Activated naive CD8-positive, alpha-beta T cell treated with anti-CD3 and anti-CD28 coated beads for 36 hours (primary cell): ENCODE measurements at regions not wholly inside any gene's neighbourhood (a gene's known extent, or its start where the extent isn't known, plus 50 kb on each side); places are given as distances from the start of the nearest gene placed in this dataset.

Experiments used
- DNase-seq: peaks from one replicate; pipeline ENCODE4 v3.0.0; 2021
- H3K27ac Mint-ChIP-seq: one replicate; pipeline ENCODE4 v1.8.0; 2022; ENCODE audit warnings: mild to moderate bottlenecking, moderate library complexity, mixed read lengths
- H3K27me3 Mint-ChIP-seq: one replicate; pipeline ENCODE4 v1.8.0; 2022; ENCODE audit warnings: mild to moderate bottlenecking, mixed read lengths
- H3K36me3 Mint-ChIP-seq: one replicate; pipeline ENCODE4 v1.8.0; 2021; ENCODE audit warnings: mild to moderate bottlenecking, mixed read lengths
- H3K4me1 Mint-ChIP-seq: one replicate; pipeline ENCODE4 v1.8.0; 2021; ENCODE audit warnings: mixed read lengths
- H3K4me3 Mint-ChIP-seq: one replicate; pipeline ENCODE4 v1.8.0; 2022; ENCODE audit warnings: mild to moderate bottlenecking, moderate library complexity, mixed read lengths
- H3K9me3 Mint-ChIP-seq: one replicate; pipeline ENCODE4 v1.8.0; 2022; ENCODE audit warnings: mixed read lengths

- no peak for DNase-seq
- Mint-ChIP-seq H3K27ac (no peak overlapping the region), H3K9me3 (peaks cover 2% of the 10 kb centered on the region), H3K4me1 (no peaks in the 10 kb centered on the region), H3K27me3 (no peaks in the 10 kb centered on the region), H3K4me3 (no peak overlapping the region), H3K36me3 (no peaks in the 10 kb centered on the region)
These were observed 248.1 kb downstream of the ANKRD7 start for GRCh38 chr7:118472581-118472980.

- Mint-ChIP-seq H3K4me3 (no peak overlapping the region), H3K27ac (no peak overlapping the region), H3K4me1 (no peaks in the 10 kb centered on the region), H3K9me3 (peaks cover 2% of the 10 kb centered on the region), H3K27me3 (no peaks in the 10 kb centered on the region), H3K36me3 (no peaks in the 10 kb centered on the region)
- DNase-seq = no peak
These were observed 248.8 kb downstream of the ANKRD7 start for GRCh38 chr7:118473271-118473670.

- no peaks in the 10 kb centered on the region for H3K4me1 Mint-ChIP-seq
- H3K4me3 Mint-ChIP-seq = no peak overlapping the region
- H3K9me3 Mint-ChIP-seq = peaks cover 2% of the 10 kb centered on the region
- H3K27me3 Mint-ChIP-seq = no peaks in the 10 kb centered on the region
- H3K27ac Mint-ChIP-seq = no peak overlapping the region
- DNase-seq = no peak
- no peaks in the 10 kb centered on the region for H3K36me3 Mint-ChIP-seq
These were observed 251.5 kb downstream of the ANKRD7 start for GRCh38 chr7:118476036-118476435.

GRCh38 chr7:118477036-118477435 is 252.5 kb downstream of the ANKRD7 start:
- Mint-ChIP-seq H3K27me3 (no peaks in the 10 kb centered on the region), H3K27ac (no peak overlapping the region), H3K36me3 (no peaks in the 10 kb centered on the region), H3K9me3 (peaks cover 2% of the 10 kb centered on the region), H3K4me1 (no peaks in the 10 kb centered on the region), H3K4me3 (no peak overlapping the region)
- no peak for DNase-seq

GRCh38 chr7:118478236-118478635 is 253.7 kb downstream of the ANKRD7 start:
- H3K27ac Mint-ChIP-seq = no peak overlapping the region
- H3K36me3 Mint-ChIP-seq = no peaks in the 10 kb centered on the region
- H3K27me3 Mint-ChIP-seq = no peaks in the 10 kb centered on the region
- no peak for DNase-seq
- H3K4me3 Mint-ChIP-seq = no peak overlapping the region
- H3K4me1 Mint-ChIP-seq = no peaks in the 10 kb centered on the region
- H3K9me3 Mint-ChIP-seq = peaks cover 2% of the 10 kb centered on the region

GRCh38 chr7:118478931-118479330 is 254.4 kb downstream of the ANKRD7 start:
- H3K9me3 Mint-ChIP-seq = peaks cover 1% of the 10 kb centered on the region
- no peak overlapping the region for H3K4me3 Mint-ChIP-seq
- no peaks in the 10 kb centered on the region for H3K4me1 Mint-ChIP-seq
- no peak overlapping the region for H3K27ac Mint-ChIP-seq
- DNase-seq = no peak
- no peaks in the 10 kb centered on the region for H3K27me3 Mint-ChIP-seq
- H3K36me3 Mint-ChIP-seq = no peaks in the 10 kb centered on the region

GRCh38 chr7:118492466-118492865 is 268.0 kb downstream of the ANKRD7 start:
- Mint-ChIP-seq H3K4me1 (no peaks in the 10 kb centered on the region), H3K27ac (no peak overlapping the region), H3K4me3 (no peak overlapping the region), H3K9me3 (no peaks in the 10 kb centered on the region), H3K27me3 (no peaks in the 10 kb centered on the region), H3K36me3 (no peaks in the 10 kb centered on the region)
- no peak for DNase-seq

GRCh38 chr7:118496138-118496644 is 271.7 kb downstream of the ANKRD7 start:
- H3K9me3 Mint-ChIP-seq = no peaks in the 10 kb centered on the region
- H3K36me3 Mint-ChIP-seq = no peaks in the 10 kb centered on the region
- DNase-seq = no peak
- H3K27ac Mint-ChIP-seq = no peak overlapping the region
- no peaks in the 10 kb centered on the region for H3K4me1 Mint-ChIP-seq
- H3K4me3 Mint-ChIP-seq = no peak overlapping the region
- no peaks in the 10 kb centered on the region for H3K27me3 Mint-ChIP-seq

GRCh38 chr7:118502235-118502634 is 277.7 kb downstream of the ANKRD7 start:
- Mint-ChIP-seq H3K9me3 (no peaks in the 10 kb centered on the region), H3K27me3 (no peaks in the 10 kb centered on the region), H3K4me3 (no peak overlapping the region), H3K36me3 (no peaks in the 10 kb centered on the region), H3K27ac (no peak overlapping the region), H3K4me1 (no peaks in the 10 kb centered on the region)
- no peak for DNase-seq

- H3K36me3 Mint-ChIP-seq = no peaks in the 10 kb centered on the region
- no peaks in the 10 kb centered on the region for H3K4me1 Mint-ChIP-seq
- H3K9me3 Mint-ChIP-seq = no peaks in the 10 kb centered on the region
- no peak for DNase-seq
- H3K27me3 Mint-ChIP-seq = no peaks in the 10 kb centered on the region
- H3K4me3 Mint-ChIP-seq = no peak overlapping the region
- H3K27ac Mint-ChIP-seq = no peak overlapping the region
These were observed 286.6 kb downstream of the ANKRD7 start for GRCh38 chr7:118511146-118511545.

- H3K4me3 Mint-ChIP-seq = no peak overlapping the region
- no peaks in the 10 kb centered on the region for H3K9me3 Mint-ChIP-seq
These were observed 292.8 kb downstream of the ANKRD7 start for GRCh38 chr7:118517275-118517674.

GRCh38 chr7:118525020-118525419 is 300.5 kb downstream of the ANKRD7 start:
- Mint-ChIP-seq H3K4me3 (no peak overlapping the region), H3K27ac (no peak overlapping the region), H3K27me3 (no peaks in the 10 kb centered on the region), H3K4me1 (no peaks in the 10 kb centered on the region), H3K9me3 (peaks cover 2% of the 10 kb centered on the region), H3K36me3 (no peaks in the 10 kb centered on the region)
- DNase-seq = no peak

More at GRCh38 chr7:118517275-118517674, 292.8 kb downstream of the ANKRD7 start:
- DNase-seq = no peak
- H3K36me3 Mint-ChIP-seq = no peaks in the 10 kb centered on the region
- no peaks in the 10 kb centered on the region for H3K4me1 Mint-ChIP-seq
- H3K27ac Mint-ChIP-seq = no peak overlapping the region
- H3K27me3 Mint-ChIP-seq = no peaks in the 10 kb centered on the region

GRCh38 chr7:118531566-118531965 is 307.1 kb downstream of the ANKRD7 start:
- Mint-ChIP-seq H3K27ac (no peak overlapping the region), H3K9me3 (peaks cover 5% of the 10 kb centered on the region), H3K4me3 (no peak overlapping the region), H3K36me3 (no peaks in the 10 kb centered on the region), H3K4me1 (no peaks in the 10 kb centered on the region), H3K27me3 (no peaks in the 10 kb centered on the region)
- DNase-seq = no peak

- peaks cover 6% of the 10 kb centered on the region for H3K9me3 Mint-ChIP-seq
- no peaks in the 10 kb centered on the region for H3K4me1 Mint-ChIP-seq
- no peaks in the 10 kb centered on the region for H3K27me3 Mint-ChIP-seq
- H3K4me3 Mint-ChIP-seq = no peak overlapping the region
- no peak for DNase-seq
- H3K36me3 Mint-ChIP-seq = no peaks in the 10 kb centered on the region
- H3K27ac Mint-ChIP-seq = no peak overlapping the region
These were observed 334.7 kb downstream of the ANKRD7 start for GRCh38 chr7:118559207-118559606.

- H3K36me3 Mint-ChIP-seq = no peaks in the 10 kb centered on the region
- H3K27ac Mint-ChIP-seq = no peak overlapping the region
- no peak overlapping the region for H3K4me3 Mint-ChIP-seq
- peaks cover 4% of the 10 kb centered on the region for H3K9me3 Mint-ChIP-seq
- no peaks in the 10 kb centered on the region for H3K4me1 Mint-ChIP-seq
- DNase-seq = no peak
- no peaks in the 10 kb centered on the region for H3K27me3 Mint-ChIP-seq
These were observed 338.8 kb downstream of the ANKRD7 start for GRCh38 chr7:118563311-118563710.

- H3K36me3 Mint-ChIP-seq = no peaks in the 10 kb centered on the region
- DNase-seq = no peak
- H3K9me3 Mint-ChIP-seq = peaks cover 1% of the 10 kb centered on the region
- no peaks in the 10 kb centered on the region for H3K4me1 Mint-ChIP-seq
- H3K4me3 Mint-ChIP-seq = no peak overlapping the region
- H3K27me3 Mint-ChIP-seq = no peaks in the 10 kb centered on the region
- H3K27ac Mint-ChIP-seq = no peak overlapping the region
These were observed 348.1 kb downstream of the ANKRD7 start for GRCh38 chr7:118572604-118573003.

- Mint-ChIP-seq H3K27ac (no peak overlapping the region), H3K27me3 (no peaks in the 10 kb centered on the region), H3K9me3 (peaks cover 1% of the 10 kb centered on the region), H3K4me1 (no peaks in the 10 kb centered on the region), H3K36me3 (no peaks in the 10 kb centered on the region), H3K4me3 (no peak overlapping the region)
- no peak for DNase-seq
These were observed 348.6 kb downstream of the ANKRD7 start for GRCh38 chr7:118573085-118573484.
